Transverse colon (tissue), 4 donors: ENCODE measurements at regions not wholly inside any gene's neighbourhood (a gene's known extent, or its start where the extent isn't known, plus 50 kb on each side); places are given as distances from the start of the nearest gene placed in this dataset.

ENCODE experiments used
- DNase-seq: peaks from one replicate; pipeline ENCODE4 v3.0.0-alpha.2; 2019
- H3K27ac ChIP-seq, 4 donors: fragments of 200-600 bp; sonication (generic); 2 replicates each; pipeline ENCODE4 v1.5.1; 2016 to 2018; ENCODE audit warnings: inconsistent platforms in 4 of 4
- H3K27me3 ChIP-seq: fragments of 200-600 bp; sonication (generic); 2 replicates; pipeline ENCODE4 v1.5.1; 2017; ENCODE audit warnings: inconsistent platforms
- H3K36me3 ChIP-seq, 4 donors: fragments of 200-600 bp; sonication (generic); 2 replicates each; pipeline ENCODE4 v1.5.1; 2017 to 2019; ENCODE audit warnings: inconsistent platforms in 4 of 4
- H3K4me1 ChIP-seq, 4 donors: fragments of 200-600 bp; sonication (generic); 2 replicates each; pipeline ENCODE4 v1.5.1; 2017 to 2020; ENCODE audit warnings: inconsistent platforms in 4 of 4
- H3K4me3 ChIP-seq, 4 donors: fragments of 200-600 bp; sonication (generic); 1 replicate in 1 of 4; 2 replicates in 3 of 4; pipeline versions ENCODE4 v1.5.1 to v1.6.1; 2017 to 2019; ENCODE audit warnings: inconsistent platforms in 4 of 4
- H3K9me3 ChIP-seq, 2 donors: fragments of 200-600 bp; sonication (generic); 2 replicates each; pipeline ENCODE4 v1.5.1; 2017 to 2019; ENCODE audit warnings: inconsistent platforms in 2 of 2
- CTCF ChIP-seq, 5 experiments: fragments of 200-600 bp in 3 of 5; fragments of 450-650 bp in 2 of 5; sonication (generic) in 3 of 5; IDR thresholded peaks; 1 replicate in 2 of 5; 2 replicates in 3 of 5; pipeline ENCODE4 v1.5.1; 2016 to 2017; ENCODE audit warnings: antibody characterized with exemption in 5 of 5, inconsistent platforms in 3 of 5, mild to moderate bottlenecking in 2 of 5, moderate library complexity in 1 of 5
- EP300 ChIP-seq: sonication (generic); formaldehyde crosslinking; IDR thresholded peaks from one replicate; pipeline ENCODE4 v1.6.1; 2017; ENCODE audit warnings: antibody characterized with exemption, low read depth
- POLR2A ChIP-seq: fragments of 450-650 bp; IDR thresholded peaks from one replicate; pipeline ENCODE4 v1.6.1; 2016; ENCODE audit warnings: antibody characterized with exemption, mild to moderate bottlenecking, moderate library complexity
- POLR2AphosphoS5 ChIP-seq, 3 donors: sonication (generic); formaldehyde crosslinking; IDR thresholded peaks; one replicate each; pipeline ENCODE4 v1.6.1; 2016; ENCODE audit warnings: antibody characterized with exemption in 3 of 3
- WGBS, 2 donors: methylation state at CpG; one replicate each; pipeline ENCODE4 v1.1.5; 2018; ENCODE audit warnings: low coverage in 1 of 2; 5-methylcytosine and 5-hydroxymethylcytosine counted together
- in situ Hi-C, 4 donors: fragments of 200-750 bp; cut with MboI; loops; one replicate each; pipeline versions ENCODE4 v1.15.0 to v1.15.1; 2017; ENCODE audit warnings: low sequenced_read_pairs in 3 of 4, low pct_ligation_motif_present in 1 of 4, low pct_unique_long_range_greater_than_20kb in 1 of 4
- intact Hi-C: fragments of 100-400 bp; cut with DNase I; formaldehyde crosslinking; loops from one replicate; pipeline ENCODE4 v1.15.1; 2023; ENCODE audit warnings: low total_unique reads

- no peak for TF ChIP-seq EP300
- no peak for TF ChIP-seq POLR2AphosphoS5 (IDR thresholded peaks at IDR 0.05)
- TF ChIP-seq CTCF (IDR thresholded peaks at IDR 0.05) = no peak
- no peak for TF ChIP-seq POLR2A
- Histone ChIP-seq H3K4me3 (no peak overlapping the region), H3K27ac (no peak overlapping the region), H3K36me3 (no peaks in the 10 kb centered on the region), H3K27me3 (no peaks in the 10 kb centered on the region), H3K9me3 (no peaks in the 10 kb centered on the region), H3K4me1 (no peaks in the 10 kb centered on the region)
- WGBS, 2 donors = 61% methylated on average over 4 of the region's 4 CpGs
- no peak for DNase-seq
- in situ Hi-C loops (no loop called here), intact Hi-C loops (no loop called here)
Observed at GRCh38 chr4:181970366-181970765, 272.8 kb upstream of the TENM3 start.

- TF ChIP-seq POLR2A (no peak), EP300 (no peak), POLR2AphosphoS5 (IDR thresholded peaks at IDR 0.05) (no peak), CTCF (IDR thresholded peaks at IDR 0.05) (no peak)
- no peak overlapping the region for H3K27ac ChIP-seq
- intact Hi-C loops = no loop called here
- in situ Hi-C loops = no loop called here
- H3K36me3 ChIP-seq = no peaks in the 10 kb centered on the region
- no peak for DNase-seq
- WGBS, 2 donors = 16 to 51% methylated on average over 2 to 4 of the region's 4 CpGs
- H3K27me3 ChIP-seq = no peaks in the 10 kb centered on the region
- H3K4me3 ChIP-seq = no peak overlapping the region
- H3K9me3 ChIP-seq = no peaks in the 10 kb centered on the region
- no peaks in the 10 kb centered on the region for H3K4me1 ChIP-seq
Observed at GRCh38 chr4:181971411-181971810, 271.8 kb upstream of the TENM3 start.

- Histone ChIP-seq H3K36me3 (no peaks in the 10 kb centered on the region), H3K27ac (no peak overlapping the region), H3K4me1 (no peaks in the 10 kb centered on the region), H3K9me3 (no peaks in the 10 kb centered on the region), H3K27me3 (no peaks in the 10 kb centered on the region), H3K4me3 (no peak overlapping the region)
- intact Hi-C loops = no loop called here
- no peak for DNase-seq
- in situ Hi-C loops = no loop called here
- 55 to 65% methylated on average over 2 to 3 of the region's 3 CpGs for WGBS, 2 donors
- no peak for TF ChIP-seq CTCF (IDR thresholded peaks at IDR 0.05)
- no peak for TF ChIP-seq POLR2AphosphoS5 (IDR thresholded peaks at IDR 0.05)
- TF ChIP-seq EP300 = no peak
- no peak for TF ChIP-seq POLR2A
Observed at GRCh38 chr4:181971973-181972372, 271.2 kb upstream of the TENM3 start.

DNA sequence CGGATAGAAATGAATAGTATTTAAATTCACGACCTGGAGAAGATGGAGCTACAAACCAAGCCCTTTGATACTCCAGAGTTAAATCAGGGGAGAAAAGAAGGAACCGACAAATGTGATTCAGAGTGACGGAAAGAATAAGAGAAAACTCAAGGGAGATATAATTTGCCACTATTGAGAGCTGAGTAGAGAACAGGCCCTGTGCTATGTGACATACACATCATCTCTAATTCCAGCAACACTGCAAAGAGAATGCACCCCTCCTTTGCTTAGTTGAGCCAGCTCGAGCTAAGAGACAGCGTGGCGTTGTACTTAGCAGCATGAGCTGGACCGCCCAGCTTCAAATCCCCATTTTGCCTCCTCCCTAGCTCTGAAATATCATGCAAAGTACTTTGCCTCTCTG, 266.4 kb upstream of the TENM3 start:
- H3K4me3 ChIP-seq = no peak overlapping the region
- no peak overlapping the region for H3K27ac ChIP-seq
- in situ Hi-C loops (no loop called here), intact Hi-C loops (no loop called here)
- H3K27me3 ChIP-seq = no peaks in the 10 kb centered on the region
- DNase-seq = no peak
- 87 to 90% methylated on average over 7 to 8 of the region's 8 CpGs for WGBS, 2 donors
- TF ChIP-seq POLR2AphosphoS5 (IDR thresholded peaks at IDR 0.05) = no peak
- TF ChIP-seq EP300 = no peak
- no peak for TF ChIP-seq POLR2A
- no peak for TF ChIP-seq CTCF (IDR thresholded peaks at IDR 0.05)
- H3K9me3 ChIP-seq = no peaks in the 10 kb centered on the region
- H3K36me3 ChIP-seq = no peaks in the 10 kb centered on the region
- H3K4me1 ChIP-seq = no peaks in the 10 kb centered on the region
